Naive thymus-derived CD4-positive, alpha-beta T cell (primary cell): ENCODE measurements at regions not wholly inside any gene's neighbourhood (a gene's known extent, or its start where the extent isn't known, plus 50 kb on each side); places are given as distances from the start of the nearest gene placed in this dataset.

ENCODE experiments used
- ATAC-seq: fragments of 150-1000 bp; cut with Tn5 transposase; 2 replicates; pipeline ENCODE4 v1.10.0; 2021; ENCODE audit warnings: mild to moderate bottlenecking, moderate library complexity
- CTCF ChIA-PET: fragments of 350-600 bp; sonication (Branson Sonifier 250); formaldehyde crosslinking; loops from one replicate; lab custom pipeline; 2021; ENCODE audit warnings: antibody characterized with exemption; lab: Charles Lee
- POLR2A ChIA-PET: fragments of 350-600 bp; sonication (Branson Sonifier 250); formaldehyde crosslinking; loops from one replicate; lab custom pipeline; 2021; ENCODE audit warnings: antibody characterized with exemption, inconsistent platforms; lab: Charles Lee
- DNase-seq, 9 donors: peaks; one replicate each; pipeline versions ENCODE4 v3.0.0 to v3.0.0-alpha.2; 2020 to 2022; ENCODE audit warnings: mixed read lengths in 1 of 9
- H3K27ac ChIP-seq: one replicate; pipeline ENCODE4 v1.7.0; 2013; ENCODE audit warnings: mild to moderate bottlenecking, low read depth, low read length, moderate library complexity
- H3K27me3 ChIP-seq, 2 donors: one replicate each; pipeline ENCODE4 v1.7.0; 2013; ENCODE audit warnings: low read length in 2 of 2, mild to moderate bottlenecking in 2 of 2, moderate library complexity in 2 of 2; ENCODE audit not compliant: control insufficient read depth in 2 of 2, insufficient read depth in 2 of 2
- H3K36me3 ChIP-seq, 3 experiments: 1 replicate in 2 of 3; 2 replicates in 1 of 3; pipeline ENCODE4 v1.7.0; 2013; ENCODE audit warnings: low read length in 3 of 3, mild to moderate bottlenecking in 3 of 3, moderate library complexity in 1 of 3; ENCODE audit not compliant: insufficient read depth in 3 of 3, control insufficient read depth in 2 of 3
- H3K4me1 ChIP-seq, 2 donors: one replicate each; pipeline ENCODE4 v1.7.0; 2013; ENCODE audit warnings: low read length in 2 of 2, mild to moderate bottlenecking in 2 of 2, moderate library complexity in 1 of 2; ENCODE audit not compliant: control insufficient read depth in 2 of 2, insufficient read depth in 2 of 2
- H3K4me3 ChIP-seq: 2 replicates; pipeline ENCODE4 v1.7.0; 2013; ENCODE audit warnings: mild to moderate bottlenecking, low read length
- H3K9me3 ChIP-seq, 3 experiments: 1 replicate in 2 of 3; 2 replicates in 1 of 3; pipeline ENCODE4 v1.7.0; 2013; ENCODE audit warnings: low read length in 3 of 3; ENCODE audit not compliant: control insufficient read depth in 2 of 3
- H3K27ac Mint-ChIP-seq, 9 donors: one replicate each; pipeline ENCODE4 v1.8.0; 2020 to 2022; ENCODE audit warnings: mixed read lengths in 9 of 9, mild to moderate bottlenecking in 8 of 9, moderate library complexity in 5 of 9, inconsistent platforms in 2 of 9
- H3K27me3 Mint-ChIP-seq, 5 donors: one replicate each; pipeline ENCODE4 v1.8.0; 2021 to 2022; ENCODE audit warnings: mixed read lengths in 5 of 5, mild to moderate bottlenecking in 1 of 5
- H3K36me3 Mint-ChIP-seq, 5 donors: one replicate each; pipeline ENCODE4 v1.8.0; 2020 to 2022; ENCODE audit warnings: mixed read lengths in 5 of 5, mild to moderate bottlenecking in 3 of 5, inconsistent platforms in 1 of 5
- H3K4me1 Mint-ChIP-seq, 7 donors: one replicate each; pipeline ENCODE4 v1.8.0; 2020 to 2022; ENCODE audit warnings: mixed read lengths in 7 of 7, mild to moderate bottlenecking in 3 of 7, inconsistent platforms in 1 of 7
- H3K4me3 Mint-ChIP-seq, 10 donors: one replicate each; pipeline ENCODE4 v1.8.0; 2020 to 2022; ENCODE audit warnings: mild to moderate bottlenecking in 10 of 10, mixed read lengths in 10 of 10, moderate library complexity in 6 of 10, inconsistent platforms in 2 of 10
- H3K9me3 Mint-ChIP-seq, 11 donors: one replicate each; pipeline ENCODE4 v1.8.0; 2020 to 2022; ENCODE audit warnings: mixed read lengths in 11 of 11, mild to moderate bottlenecking in 4 of 11, inconsistent platforms in 1 of 11, moderate library complexity in 1 of 11
- intact Hi-C, 2 donors: fragments of 100-400 bp; cut with micrococcal nuclease; formaldehyde crosslinking; loops; one replicate each; pipeline ENCODE4 v1.15.1; 2023

DNA sequence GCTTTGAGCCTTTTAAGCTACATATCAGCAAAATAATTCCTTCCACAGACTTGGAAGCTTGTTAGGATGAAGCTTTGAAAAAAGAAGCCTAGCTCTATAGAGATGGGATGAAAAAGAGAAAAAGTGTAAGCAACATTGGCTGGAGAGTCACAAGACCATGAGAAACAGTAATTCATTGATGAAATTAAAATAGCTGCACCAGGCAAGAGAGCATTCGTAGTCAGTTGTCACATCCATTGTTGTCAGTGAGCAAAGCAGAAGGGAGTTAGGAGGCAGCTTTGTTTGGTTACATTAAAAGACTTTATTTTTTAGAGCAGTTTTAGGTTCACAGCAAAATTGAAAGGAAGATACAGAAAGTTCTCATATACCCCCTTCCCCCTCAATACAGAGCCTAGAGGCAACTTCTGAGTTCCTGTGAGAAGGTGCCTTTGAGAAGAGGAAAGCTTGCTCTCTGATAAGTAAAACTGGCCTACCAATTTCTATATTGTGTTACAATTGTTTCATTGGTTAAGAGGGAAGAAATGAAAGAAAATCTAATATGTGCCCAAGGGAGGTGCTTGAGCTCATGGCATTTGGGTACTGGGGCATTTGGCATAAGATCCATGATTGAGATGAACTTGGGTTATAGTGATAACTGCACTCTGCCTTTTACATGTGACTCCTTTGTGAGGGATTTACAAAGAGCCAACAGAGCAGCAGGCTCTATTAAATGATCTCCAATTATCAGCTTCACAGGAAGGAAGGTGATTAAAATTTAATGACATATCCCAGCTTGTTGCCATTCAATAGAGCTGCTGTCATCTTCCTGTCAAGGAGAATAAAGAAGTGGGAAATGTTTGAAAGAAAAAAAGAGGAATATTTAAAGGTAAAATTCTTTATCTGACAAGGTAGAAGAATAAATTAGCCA lies 361.3 kb upstream of the TMTC1 start:
- Histone ChIP-seq H3K27ac (no peak overlapping the region), H3K27me3 (no peaks in the 10 kb centered on the region), H3K9me3 (no peaks in the 10 kb centered on the region), H3K4me3 (no peak overlapping the region), H3K36me3 (no peaks in the 10 kb centered on the region), H3K4me1 (no peaks in the 10 kb centered on the region)
- Mint-ChIP-seq H3K27me3 (no peaks in the 10 kb centered on the region), H3K4me1 (no peaks in the 10 kb centered on the region), H3K4me3 (no peak overlapping the region), H3K36me3 (no peaks in the 10 kb centered on the region), H3K27ac (no peak overlapping the region), H3K9me3 (peaks cover 0 to 9% (median 0%) of the 10 kb centered on the region in 11 donors)
- POLR2A ChIA-PET, result no interaction called here
- intact Hi-C loops, result no loop called here
- CTCF ChIA-PET, result no interaction called here
- ATAC-seq (no peak), DNase-seq (no peak)

DNA sequence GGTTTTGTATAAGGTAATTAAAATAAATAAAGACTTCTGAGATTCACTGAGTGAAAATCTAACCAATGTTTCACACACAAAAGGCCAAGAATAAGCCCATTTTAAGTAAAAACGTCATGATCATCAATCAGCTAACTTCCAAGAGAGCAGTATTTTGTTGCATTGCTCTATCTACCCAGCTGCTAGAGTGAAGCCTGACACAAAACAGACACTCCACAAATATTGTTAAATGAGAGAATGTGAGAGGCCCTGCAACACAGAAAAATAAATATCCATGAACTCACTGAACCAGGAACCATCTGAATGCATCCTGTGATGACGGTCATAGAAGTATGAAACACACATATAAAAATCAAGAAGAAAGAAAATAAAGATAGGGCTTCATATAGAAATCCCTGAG lies 358.6 kb upstream of the TMTC1 start:
- H3K9me3 ChIP-seq, result no peaks in the 10 kb centered on the region
- H3K36me3 ChIP-seq, result no peaks in the 10 kb centered on the region
- no peaks in the 10 kb centered on the region for H3K27me3 ChIP-seq
- no peak for ATAC-seq
- no peak overlapping the region for H3K27ac ChIP-seq
- H3K9me3 Mint-ChIP-seq, result peaks cover 0 to 12% (median 0%) of the 10 kb centered on the region in 11 donors
- DNase-seq, result no peak
- H3K4me3 ChIP-seq, result no peak overlapping the region
- no peak overlapping the region for H3K4me3 Mint-ChIP-seq
- no peaks in the 10 kb centered on the region for H3K4me1 ChIP-seq
- H3K4me1 Mint-ChIP-seq, result peaks cover 0 to 1% (median 0%) of the 10 kb centered on the region in 7 donors
- POLR2A ChIA-PET, result no interaction called here
- H3K27ac Mint-ChIP-seq, result no peak overlapping the region
- no peaks in the 10 kb centered on the region for H3K27me3 Mint-ChIP-seq
- no peaks in the 10 kb centered on the region for H3K36me3 Mint-ChIP-seq
- intact Hi-C loops, result no loop called here
- CTCF ChIA-PET, result no interaction called here

DNA sequence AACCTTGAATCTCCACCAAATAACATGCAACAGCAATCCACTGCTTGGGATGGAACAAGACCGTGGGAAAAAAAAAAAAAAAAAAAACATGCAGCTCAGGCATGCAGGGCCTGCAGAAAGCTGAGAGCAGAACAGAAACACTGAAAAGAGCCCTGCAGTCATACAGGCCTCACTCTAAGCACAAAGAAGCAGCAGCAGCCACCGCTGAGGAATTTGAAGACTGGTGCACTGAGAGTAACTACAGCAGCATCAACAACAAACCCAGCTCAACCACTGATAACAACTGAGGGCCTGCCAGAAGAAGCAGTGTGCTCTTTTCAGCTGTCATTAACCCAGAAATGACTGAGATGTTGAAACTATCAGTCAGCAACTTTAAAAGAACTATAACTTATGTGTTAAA lies 354.7 kb upstream of the TMTC1 start:
- H3K4me1 Mint-ChIP-seq, result peaks cover 0 to 1% (median 0%) of the 10 kb centered on the region in 7 donors
- ChIA-PET POLR2A (no interaction called here), CTCF (no interaction called here)
- intact Hi-C loops, result no loop called here
- H3K36me3 Mint-ChIP-seq, result no peaks in the 10 kb centered on the region
- no peak overlapping the region for H3K4me3 Mint-ChIP-seq
- no peaks in the 10 kb centered on the region for H3K27me3 Mint-ChIP-seq
- no peak for ATAC-seq
- DNase-seq, result no peak
- H3K27ac Mint-ChIP-seq, result no peak overlapping the region
- no peaks in the 10 kb centered on the region for H3K27me3 ChIP-seq
- peaks cover 0 to 12% (median 0%) of the 10 kb centered on the region in 11 donors for H3K9me3 Mint-ChIP-seq
- no peak overlapping the region for H3K4me3 ChIP-seq
- H3K27ac ChIP-seq, result no peak overlapping the region
- no peaks in the 10 kb centered on the region for H3K4me1 ChIP-seq
- no peaks in the 10 kb centered on the region for H3K36me3 ChIP-seq
- no peaks in the 10 kb centered on the region for H3K9me3 ChIP-seq

DNA sequence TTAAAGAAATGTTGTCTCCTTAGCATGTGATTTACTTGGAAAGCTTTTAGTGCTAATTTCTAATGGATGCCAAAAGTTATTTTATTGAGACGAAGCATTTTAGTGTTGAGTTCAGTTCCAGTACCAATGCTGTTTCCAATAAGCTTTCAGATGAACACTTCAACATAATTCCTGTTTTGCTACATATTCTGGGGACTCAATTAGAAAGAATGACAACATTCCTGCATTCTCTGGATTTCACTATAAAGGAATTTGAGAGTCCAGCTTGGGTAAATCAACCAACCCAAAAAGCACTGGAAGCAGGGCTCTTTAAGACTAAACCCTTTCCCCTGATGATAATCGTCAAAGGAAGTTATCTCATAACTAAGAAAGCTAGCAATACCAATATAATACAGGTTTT lies 353.0 kb upstream of the TMTC1 start:
- no peak for DNase-seq
- Mint-ChIP-seq H3K9me3 (peaks cover 0 to 20% (median 2%) of the 10 kb centered on the region in 11 donors), H3K27me3 (no peaks in the 10 kb centered on the region), H3K36me3 (no peaks in the 10 kb centered on the region), H3K4me3 (no peak overlapping the region), H3K27ac (no peak overlapping the region), H3K4me1 (peaks cover 0 to 1% (median 0%) of the 10 kb centered on the region in 7 donors)
- intact Hi-C loops, result no loop called here
- Histone ChIP-seq H3K4me1 (no peaks in the 10 kb centered on the region), H3K36me3 (no peaks in the 10 kb centered on the region), H3K27ac (no peak overlapping the region), H3K27me3 (no peaks in the 10 kb centered on the region), H3K9me3 (peaks cover 0 to 3% (median 0%) of the 10 kb centered on the region in 3 experiments), H3K4me3 (no peak overlapping the region)
- CTCF ChIA-PET, result no interaction called here
- POLR2A ChIA-PET, result no interaction called here
- ATAC-seq, result no peak

DNA sequence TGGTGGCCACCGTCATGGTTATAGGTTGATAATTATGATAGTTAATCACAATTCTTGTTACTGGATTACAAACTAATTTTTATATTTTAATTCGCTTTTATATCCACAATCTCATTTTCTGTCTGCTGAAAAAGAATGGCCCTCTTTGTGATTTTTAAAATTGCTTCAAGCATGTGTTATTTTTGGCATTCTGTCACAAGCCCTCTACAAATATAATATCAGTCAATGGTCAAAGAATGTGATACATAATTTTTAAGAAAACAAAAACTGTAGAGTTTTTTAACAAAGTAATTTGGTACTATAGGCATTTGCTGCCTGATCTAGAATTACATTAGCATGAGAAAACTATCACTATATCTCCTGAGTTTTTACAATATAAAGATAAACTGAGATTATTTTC lies 352.0 kb upstream of the TMTC1 start:
- Histone ChIP-seq H3K27me3 (no peaks in the 10 kb centered on the region), H3K4me1 (no peaks in the 10 kb centered on the region), H3K36me3 (no peaks in the 10 kb centered on the region), H3K27ac (no peak overlapping the region), H3K9me3 (peaks cover 0 to 3% (median 0%) of the 10 kb centered on the region in 3 experiments), H3K4me3 (no peak overlapping the region)
- Mint-ChIP-seq H3K9me3 (peaks cover 0 to 22% (median 2%) of the 10 kb centered on the region in 11 donors), H3K4me3 (no peak overlapping the region), H3K36me3 (no peaks in the 10 kb centered on the region), H3K27me3 (no peaks in the 10 kb centered on the region), H3K4me1 (peaks cover 0 to 1% (median 0%) of the 10 kb centered on the region in 7 donors), H3K27ac (no peak overlapping the region)
- ATAC-seq (no peak), DNase-seq (no peak)
- POLR2A ChIA-PET, result no interaction called here
- intact Hi-C loops, result no loop called here
- CTCF ChIA-PET, result no interaction called here

DNA sequence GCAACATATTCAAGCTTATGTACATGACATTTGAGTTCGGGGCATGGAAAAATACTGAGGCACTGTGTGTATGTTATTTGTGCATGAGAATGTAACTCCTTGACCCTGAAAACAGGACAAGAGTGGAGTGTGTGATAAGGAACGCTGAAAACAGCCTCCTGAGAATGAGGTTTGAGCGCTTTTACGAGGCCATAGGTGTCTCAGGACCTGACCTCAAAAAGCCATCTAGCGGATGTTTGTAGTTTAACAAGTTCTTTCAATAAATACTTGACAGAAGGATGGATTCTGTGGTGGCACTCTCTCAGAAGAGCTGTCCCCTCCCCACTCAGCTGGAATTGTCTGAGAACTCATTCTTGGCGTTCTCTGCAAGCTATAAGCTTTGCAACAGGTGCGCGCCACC lies 350.5 kb upstream of the TMTC1 start:
- Histone ChIP-seq H3K4me1 (no peaks in the 10 kb centered on the region), H3K9me3 (peaks cover 0 to 3% (median 0%) of the 10 kb centered on the region in 3 experiments), H3K36me3 (no peaks in the 10 kb centered on the region), H3K27ac (no peak overlapping the region), H3K4me3 (no peak overlapping the region), H3K27me3 (no peaks in the 10 kb centered on the region)
- intact Hi-C loops, result no loop called here
- ChIA-PET CTCF (interaction anchor here (0.8 kb wide), 1 partner anchor 179 kb away, joined by 3 read pairs; no protein-coding TSS in a partner anchor), POLR2A (no interaction called here)
- H3K9me3 Mint-ChIP-seq, result peaks cover 0 to 14% (median 2%) of the 10 kb centered on the region in 11 donors
- H3K27me3 Mint-ChIP-seq, result no peaks in the 10 kb centered on the region
- H3K36me3 Mint-ChIP-seq, result no peaks in the 10 kb centered on the region
- DNase-seq, result no peak
- no peak overlapping the region for H3K27ac Mint-ChIP-seq
- H3K4me3 Mint-ChIP-seq, result no peak overlapping the region
- ATAC-seq, result no peak
- H3K4me1 Mint-ChIP-seq, result peaks cover 0 to 1% (median 0%) of the 10 kb centered on the region in 7 donors

DNA sequence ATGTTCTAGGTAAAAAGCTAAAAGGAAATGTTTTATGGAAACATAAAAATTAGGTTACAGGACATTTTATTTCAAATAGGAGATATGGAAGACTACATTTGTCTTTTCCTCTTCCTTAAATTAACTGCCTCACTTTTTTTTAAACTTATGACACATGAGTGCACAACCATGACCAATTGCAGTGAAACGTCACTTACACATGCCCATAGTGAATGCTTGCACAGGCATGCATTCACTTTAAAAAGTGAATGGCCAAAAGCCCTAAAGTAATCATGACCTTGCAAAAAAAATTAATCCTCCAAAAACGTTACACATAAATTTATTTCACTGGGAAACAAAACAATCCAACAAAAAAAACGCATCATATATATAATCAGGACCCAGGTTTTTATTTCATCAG lies 343.2 kb upstream of the TMTC1 start:
- CTCF ChIA-PET, result no interaction called here
- no peak overlapping the region for H3K4me3 ChIP-seq
- no peaks in the 10 kb centered on the region for H3K9me3 ChIP-seq
- no peaks in the 10 kb centered on the region for H3K4me1 ChIP-seq
- no peaks in the 10 kb centered on the region for H3K4me1 Mint-ChIP-seq
- POLR2A ChIA-PET, result no interaction called here
- no peaks in the 10 kb centered on the region for H3K36me3 Mint-ChIP-seq
- intact Hi-C loops, result no loop called here
- no peaks in the 10 kb centered on the region for H3K36me3 ChIP-seq
- ATAC-seq (no peak), DNase-seq (no peak)
- no peaks in the 10 kb centered on the region for H3K27me3 ChIP-seq
- no peak overlapping the region for H3K27ac ChIP-seq
- H3K27me3 Mint-ChIP-seq, result no peaks in the 10 kb centered on the region
- H3K27ac Mint-ChIP-seq, result no peak overlapping the region
- H3K4me3 Mint-ChIP-seq, result no peak overlapping the region
- peaks cover 0 to 9% (median 3%) of the 10 kb centered on the region in 11 donors for H3K9me3 Mint-ChIP-seq
